ENCODE measurements at regions not wholly inside any gene's neighbourhood (a gene's known extent, or its start where the extent isn't known, plus 50 kb on each side); places are given as distances from the start of the nearest gene placed in this dataset.

GRCh38 chr5:145574889-145575573 lies 260.1 kb downstream of the PRELID2 start:
- TF ChIP-seq CHD2 (IDR thresholded peaks at IDR 0.05; ENCODE audit: low read depth, low read length) (no peak), EZH2 (conservative IDR thresholded peaks at IDR 0.05; ENCODE audit: low read depth, low read length) (no peak), MAFK (conservative IDR thresholded peaks at IDR 0.05 in 1 of 2, IDR thresholded peaks at IDR 0.05 in 1 of 2; ENCODE audit: low read length in 2 of 2) (no peak), HIC2 (CRISPR knock-in tag; IDR thresholded peaks at IDR 0.05; ENCODE audit: low read depth) (no peak), EP300 (IDR thresholded peaks at IDR 0.05; ENCODE audit: low read depth in 2 of 2, low read length in 2 of 2) (no peak), EP300 (CRISPR knock-in tag; IDR thresholded peaks at IDR 0.05; ENCODE audit: borderline replicate concordance) (no peak), ERF (CRISPR knock-in tag; IDR thresholded peaks at IDR 0.05) (no peak), FOXM1 (CRISPR knock-in tag; IDR thresholded peaks at IDR 0.05) (no peak), KLF13 (CRISPR knock-in tag; IDR thresholded peaks at IDR 0.05) (no peak), PITX1 (CRISPR knock-in tag; IDR thresholded peaks at IDR 0.05) (no peak)

Measured in HepG2 (cell line).